GM23248 (cell line): ENCODE measurements at regions not wholly inside any gene's neighbourhood (a gene's known extent, or its start where the extent isn't known, plus 50 kb on each side); places are given as distances from the start of the nearest gene placed in this dataset.

ENCODE experiments used
- EZH2 ChIP-seq: fragments of 200-600 bp; sonication (generic); IDR thresholded peaks from 2 replicates; pipeline ENCODE4 v1.6.1; 2018; ENCODE audit warnings: antibody characterized with exemption, mild to moderate bottlenecking; ENCODE audit not compliant: insufficient read depth, poor library complexity, severe bottlenecking
- EZH2phosphoT487 ChIP-seq: fragments of 200-600 bp; sonication (generic); IDR thresholded peaks from 2 replicates; pipeline ENCODE4 v1.6.1; 2018; ENCODE audit warnings: antibody characterized with exemption, moderate library complexity, mild to moderate bottlenecking, low read depth; ENCODE audit not compliant: insufficient read depth

GRCh38 chr6:168968228-168968627, 285.4 kb downstream of the THBS2 start:
- TF ChIP-seq EZH2 (no peak), EZH2phosphoT487 (no peak)
